ENCODE measurements at regions not wholly inside any gene's neighbourhood (a gene's known extent, or its start where the extent isn't known, plus 50 kb on each side); places are given as distances from the start of the nearest gene placed in this dataset.

DNA sequence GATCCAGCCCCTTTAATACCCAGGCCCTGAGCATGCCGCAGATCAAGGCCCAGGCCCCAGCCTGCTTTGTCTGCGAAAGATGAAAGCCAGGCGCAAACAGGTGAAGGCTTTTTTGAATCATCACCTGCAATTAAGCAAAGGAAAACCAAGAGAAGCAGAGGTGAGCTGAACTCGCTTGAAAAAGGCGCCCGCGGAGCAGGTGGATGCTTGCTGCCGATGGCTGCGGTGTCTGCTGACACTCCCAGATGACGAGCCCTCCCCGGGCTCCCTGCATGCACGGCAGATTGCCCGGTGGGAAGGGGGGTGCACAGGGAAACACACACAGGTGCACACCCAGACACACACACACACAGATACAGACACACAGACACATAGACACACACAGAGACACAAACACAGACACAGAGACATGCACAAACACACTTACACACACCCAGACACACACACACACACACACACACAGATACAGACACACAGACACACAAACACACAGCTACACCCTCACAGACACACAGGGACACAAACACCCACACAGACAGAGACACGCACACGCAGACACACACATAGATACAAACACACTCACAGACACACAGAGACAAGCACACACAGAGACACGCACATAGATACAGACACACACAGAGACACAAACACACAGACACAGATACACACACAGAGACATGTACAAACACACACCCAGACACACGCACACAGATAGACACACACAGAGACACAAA is 142.6 kb upstream of the RNF32 start:
- TF ChIP-seq, protein P1, sequence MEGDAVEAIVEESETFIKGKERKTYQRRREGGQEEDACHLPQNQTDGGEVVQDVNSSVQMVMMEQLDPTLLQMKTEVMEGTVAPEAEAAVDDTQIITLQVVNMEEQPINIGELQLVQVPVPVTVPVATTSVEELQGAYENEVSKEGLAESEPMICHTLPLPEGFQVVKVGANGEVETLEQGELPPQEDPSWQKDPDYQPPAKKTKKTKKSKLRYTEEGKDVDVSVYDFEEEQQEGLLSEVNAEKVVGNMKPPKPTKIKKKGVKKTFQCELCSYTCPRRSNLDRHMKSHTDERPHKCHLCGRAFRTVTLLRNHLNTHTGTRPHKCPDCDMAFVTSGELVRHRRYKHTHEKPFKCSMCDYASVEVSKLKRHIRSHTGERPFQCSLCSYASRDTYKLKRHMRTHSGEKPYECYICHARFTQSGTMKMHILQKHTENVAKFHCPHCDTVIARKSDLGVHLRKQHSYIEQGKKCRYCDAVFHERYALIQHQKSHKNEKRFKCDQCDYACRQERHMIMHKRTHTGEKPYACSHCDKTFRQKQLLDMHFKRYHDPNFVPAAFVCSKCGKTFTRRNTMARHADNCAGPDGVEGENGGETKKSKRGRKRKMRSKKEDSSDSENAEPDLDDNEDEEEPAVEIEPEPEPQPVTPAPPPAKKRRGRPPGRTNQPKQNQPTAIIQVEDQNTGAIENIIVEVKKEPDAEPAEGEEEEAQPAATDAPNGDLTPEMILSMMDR (IDR thresholded peaks at IDR 0.05): no peak
- TF ChIP-seq EP300 (IDR thresholded peaks at IDR 0.05) (no peak), POLR2A (IDR thresholded peaks at IDR 0.05) (no peak)

Data from suprapubic skin (tissue), 3 donors.